HG03135 (cell line): ENCODE measurements at regions not wholly inside any gene's neighbourhood (a gene's known extent, or its start where the extent isn't known, plus 50 kb on each side); places are given as distances from the start of the nearest gene placed in this dataset.
"Not testable (repeated sequence)": the region's sequence is repeated elsewhere in the genome, so short reads cannot be mapped to it uniquely, and the experiment has no call there.

ENCODE experiments used
- ATAC-seq: cut with Tn5 transposase; IDR thresholded peaks from one replicate; pipeline ENCODE4 v1.9.1; 2021; ENCODE audit warnings: mild to moderate bottlenecking, moderate library complexity; ENCODE audit not compliant: unreplicated experiment

- ATAC-seq, result no peak
Measured at GRCh38 chr20:24831232-24831631, 117.8 kb upstream of the CST7 start.

GRCh38 chr20:24832518-24832917 lies 116.6 kb upstream of the CST7 start:
- no peak for ATAC-seq

DNA sequence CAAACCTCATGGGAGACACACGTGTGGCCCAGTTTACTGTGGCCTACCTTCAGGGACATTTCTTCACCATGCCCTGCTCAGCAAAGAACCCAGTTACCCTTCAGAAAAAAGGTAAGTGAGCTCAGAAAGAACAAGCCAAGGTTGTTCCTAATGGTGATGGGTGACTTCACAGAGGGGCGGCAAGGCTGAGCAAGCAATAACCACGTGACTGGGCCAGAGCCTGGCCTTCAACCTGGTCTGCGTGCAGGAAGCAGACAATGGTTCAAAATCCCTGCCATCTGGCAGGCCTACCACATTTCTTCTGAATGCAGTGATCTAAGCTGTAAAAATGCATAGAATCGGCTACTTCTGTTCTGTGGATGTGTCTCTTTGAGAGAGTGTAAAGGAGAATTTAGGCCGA lies 115.5 kb upstream of the CST7 start:
- ATAC-seq, result no peak

- no peak for ATAC-seq
Measured at GRCh38 chr20:24834310-24834709, 114.8 kb upstream of the CST7 start.

GRCh38 chr20:24835195-24835594 lies 113.9 kb upstream of the CST7 start:
- ATAC-seq, result no peak

DNA sequence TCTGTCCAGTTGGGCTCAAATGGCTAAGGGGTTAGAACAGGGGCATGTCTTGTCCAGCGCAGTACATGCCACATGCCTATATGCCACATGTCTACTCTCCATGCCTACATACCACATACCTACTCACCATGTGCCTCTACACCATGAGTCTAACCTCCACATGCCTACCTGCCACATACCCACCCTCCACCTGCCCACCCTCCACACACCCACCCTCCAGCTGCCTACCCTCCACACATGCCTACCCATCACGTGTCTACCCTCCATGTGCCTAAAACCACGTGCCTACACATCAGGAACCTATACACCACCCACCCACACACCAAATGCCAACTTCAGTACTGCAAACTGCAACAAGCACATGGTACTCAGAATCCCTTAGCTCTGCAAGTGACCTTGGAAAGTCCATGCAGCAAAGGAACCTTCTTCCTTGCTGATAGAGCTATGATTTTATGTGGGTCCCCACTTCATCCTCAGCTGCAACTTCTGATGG lies 113.0 kb upstream of the CST7 start:
- ATAC-seq, result no peak

- no peak for ATAC-seq
Measured at GRCh38 chr20:24836661-24837299, 112.3 kb upstream of the CST7 start.

DNA sequence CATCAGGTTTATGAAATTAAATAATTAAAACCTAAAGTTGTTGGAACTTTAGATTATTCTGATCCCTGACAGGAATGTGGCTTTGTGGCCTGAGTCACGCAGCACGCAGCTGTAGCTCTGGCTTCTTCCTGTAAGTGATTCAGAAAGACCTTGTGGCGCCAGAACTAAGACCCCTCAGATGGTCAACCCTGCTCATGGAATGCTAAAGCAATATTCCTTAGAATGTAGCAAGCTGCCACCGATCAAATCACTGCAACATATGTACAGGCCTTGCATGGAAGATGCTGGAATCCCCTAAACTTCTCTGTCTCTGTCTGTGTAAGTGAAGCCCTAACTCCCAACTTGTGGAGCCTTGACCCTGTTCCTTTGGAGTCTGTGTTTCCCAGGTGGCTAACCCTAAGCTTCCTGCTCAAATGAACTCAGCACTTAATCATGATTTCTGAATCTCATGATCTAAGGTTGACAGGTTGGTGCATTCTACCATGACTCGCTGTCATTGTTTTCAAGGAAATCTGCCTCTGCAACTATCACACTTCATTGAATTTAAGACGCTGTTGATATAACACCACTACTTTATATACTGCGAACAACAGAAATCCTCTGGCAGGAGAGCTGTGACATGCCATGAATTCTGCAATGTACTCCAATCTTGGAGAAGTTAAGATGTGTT lies 111.2 kb upstream of the CST7 start:
- ATAC-seq, result no peak

- no peak for ATAC-seq
Measured at GRCh38 chr20:24838546-24839535, 110.2 kb upstream of the CST7 start.

- no peak for ATAC-seq
Measured at GRCh38 chr20:24840121-24840713, 108.9 kb upstream of the CST7 start.

GRCh38 chr20:24842274-24842917 lies 106.7 kb upstream of the CST7 start:
- no peak for ATAC-seq

DNA sequence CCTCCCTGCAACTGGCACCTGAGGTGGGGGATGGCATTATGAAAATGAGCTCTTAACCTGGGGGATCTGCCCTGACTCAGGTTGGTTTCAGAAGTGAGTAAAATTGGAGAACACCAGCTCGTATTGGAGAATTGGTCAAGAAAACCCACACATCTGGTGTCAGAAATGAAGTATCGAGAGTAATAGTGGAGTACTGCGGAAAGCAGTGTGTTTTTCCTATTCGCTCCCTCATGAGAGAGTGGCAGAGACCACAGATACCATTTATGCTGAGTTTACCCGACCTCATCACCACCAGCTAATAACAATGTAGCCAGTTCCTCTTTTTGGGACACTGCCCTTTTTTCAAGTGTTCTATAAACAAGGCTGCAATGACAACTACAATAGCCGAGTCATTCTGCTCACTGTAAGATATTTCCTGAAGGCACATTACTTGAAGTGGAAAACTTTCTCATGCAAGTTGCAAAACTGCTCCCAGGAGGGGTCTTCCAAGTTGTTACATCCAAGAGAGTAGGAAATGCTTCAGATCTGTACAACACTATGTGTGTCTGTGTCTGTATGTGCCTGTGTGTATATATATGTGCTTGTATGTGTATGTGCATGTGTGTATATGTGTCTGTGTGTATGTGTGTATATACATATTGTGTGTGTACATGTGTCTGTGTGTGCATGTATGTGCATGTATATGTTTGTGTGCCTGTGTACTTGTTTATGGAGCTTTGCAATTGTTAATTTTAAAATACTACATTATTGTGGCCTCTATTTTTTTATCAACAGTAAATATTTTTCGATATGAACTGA lies 106.0 kb upstream of the CST7 start:
- peak; percentile 94 for ATAC-seq

DNA sequence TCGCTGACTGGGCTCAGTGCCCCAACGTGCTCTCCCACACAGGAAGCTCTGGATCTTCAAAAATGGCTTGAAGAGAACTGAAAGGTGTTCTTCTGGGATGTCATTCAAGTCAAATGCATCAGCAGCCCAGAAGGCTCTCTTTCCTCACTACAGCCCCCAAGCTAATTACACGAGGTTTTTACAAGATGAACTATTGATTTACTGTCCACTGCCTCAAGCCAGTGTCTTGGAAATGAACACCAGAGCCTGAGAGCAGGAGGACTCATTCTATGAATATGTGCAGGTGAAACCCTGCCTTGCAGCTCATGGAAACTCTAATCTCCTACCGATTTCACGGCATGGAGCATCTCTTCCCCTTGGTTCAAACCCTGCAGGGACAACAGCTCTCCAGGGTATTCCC lies 98.9 kb upstream of the CST7 start:
- ATAC-seq, result no peak

GRCh38 chr20:24851346-24852019 lies 97.6 kb upstream of the CST7 start:
- no peak for ATAC-seq

DNA sequence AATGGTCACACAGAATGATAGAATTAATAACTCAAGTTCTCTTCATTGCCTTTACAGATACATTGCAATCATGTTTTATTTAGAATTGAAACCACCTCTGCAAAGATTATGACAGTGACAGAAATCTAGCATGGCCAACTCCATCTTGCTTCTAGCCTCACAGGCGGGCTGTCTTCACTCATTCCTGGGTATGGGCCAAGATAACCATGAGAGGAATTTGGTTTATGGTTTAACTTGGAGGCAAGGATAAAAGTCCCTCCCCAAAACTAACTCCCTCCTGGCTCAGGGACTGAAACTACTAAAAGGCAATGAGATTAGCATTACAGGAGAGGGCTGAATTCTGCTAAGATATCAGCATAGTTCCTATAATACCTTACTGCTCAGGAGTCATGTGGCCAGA lies 95.2 kb upstream of the CST7 start:
- ATAC-seq, result no peak

- ATAC-seq, result no peak
Measured at GRCh38 chr20:24855848-24856247, 93.2 kb upstream of the CST7 start.

- not testable (repeated sequence) for ATAC-seq
Measured at GRCh38 chr20:24858500-24858899, 90.6 kb upstream of the CST7 start.

DNA sequence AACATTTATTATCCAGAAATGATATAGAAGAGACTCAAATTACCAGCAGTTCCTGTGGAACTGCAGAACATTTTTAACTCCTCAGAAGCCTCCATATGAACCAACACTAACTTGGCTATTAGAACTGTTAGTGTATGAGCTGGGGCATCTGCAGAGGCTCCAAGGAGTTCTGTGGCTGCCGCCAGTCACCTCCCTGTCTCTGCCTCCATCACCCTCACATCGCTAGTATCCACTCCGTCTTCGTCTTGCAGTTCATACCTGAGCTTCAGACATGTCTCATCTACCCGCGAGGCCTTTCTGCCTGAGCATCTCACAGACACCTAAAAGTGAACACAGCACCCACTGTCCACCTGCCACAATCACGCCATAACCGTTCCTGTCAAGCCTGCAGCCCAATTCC lies 89.5 kb upstream of the CST7 start:
- ATAC-seq, result no peak

- no peak for ATAC-seq
Measured at GRCh38 chr20:24862186-24862585, 86.9 kb upstream of the CST7 start.
